ENCODE measurements at regions not wholly inside any gene's neighbourhood (a gene's known extent, or its start where the extent isn't known, plus 50 kb on each side); places are given as distances from the start of the nearest gene placed in this dataset.
"Not testable (repeated sequence)": the region's sequence is repeated elsewhere in the genome, so short reads cannot be mapped to it uniquely, and the experiment has no call there.

- no peak for DNase-seq (ENCODE audit: low read depth, low spot score)
Observed at GRCh38 chr6:169014211-169015197, 239.1 kb downstream of the THBS2 start.

- DNase-seq (ENCODE audit: low read depth, low spot score), result no peak
Observed at GRCh38 chr6:169009628-169010027, 244.0 kb downstream of the THBS2 start.

DNA sequence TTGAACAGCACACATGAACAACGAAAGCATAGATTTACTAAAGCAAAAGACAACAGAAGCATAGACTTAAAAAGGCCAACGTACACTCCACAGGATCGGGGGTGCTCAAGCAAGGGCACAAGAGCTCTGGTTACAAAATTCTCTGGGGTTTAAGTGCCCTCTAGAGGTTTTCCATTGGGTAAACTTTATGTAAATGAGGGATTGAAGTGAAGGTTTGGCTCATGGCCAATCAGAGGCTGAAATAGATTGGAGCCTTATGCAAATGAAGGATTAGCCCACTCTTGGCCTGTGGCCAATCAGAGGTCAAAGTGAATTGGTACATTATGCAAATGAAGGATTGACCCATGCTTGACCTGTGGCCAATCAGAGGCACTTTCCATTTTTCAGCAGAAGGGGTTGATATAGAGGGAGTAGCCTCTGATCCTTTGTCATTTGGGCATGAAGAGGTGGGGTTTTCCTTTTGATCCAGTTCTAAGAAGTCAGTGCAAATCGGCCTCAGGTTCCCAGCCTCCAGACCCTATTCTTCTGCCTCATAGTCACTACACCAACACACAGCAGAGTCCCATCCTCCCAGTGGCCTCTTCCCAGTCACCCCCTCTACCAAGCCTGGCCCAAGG is 244.9 kb downstream of the THBS2 start:
- no peak for DNase-seq (ENCODE audit: low read depth, low spot score)

GRCh38 chr6:169005166-169005565 is 248.5 kb downstream of the THBS2 start:
- DNase-seq (ENCODE audit: low read depth, low spot score), result no peak

GRCh38 chr6:169000022-169000421 is 253.6 kb downstream of the THBS2 start:
- DNase-seq (ENCODE audit: low read depth, low spot score), result no peak

GRCh38 chr6:168999392-168999791 is 254.3 kb downstream of the THBS2 start:
- DNase-seq (ENCODE audit: low read depth, low spot score), result no peak

- DNase-seq (ENCODE audit: low read depth, low spot score), result no peak
Observed at GRCh38 chr6:168996356-168996625, 257.4 kb downstream of the THBS2 start.

DNA sequence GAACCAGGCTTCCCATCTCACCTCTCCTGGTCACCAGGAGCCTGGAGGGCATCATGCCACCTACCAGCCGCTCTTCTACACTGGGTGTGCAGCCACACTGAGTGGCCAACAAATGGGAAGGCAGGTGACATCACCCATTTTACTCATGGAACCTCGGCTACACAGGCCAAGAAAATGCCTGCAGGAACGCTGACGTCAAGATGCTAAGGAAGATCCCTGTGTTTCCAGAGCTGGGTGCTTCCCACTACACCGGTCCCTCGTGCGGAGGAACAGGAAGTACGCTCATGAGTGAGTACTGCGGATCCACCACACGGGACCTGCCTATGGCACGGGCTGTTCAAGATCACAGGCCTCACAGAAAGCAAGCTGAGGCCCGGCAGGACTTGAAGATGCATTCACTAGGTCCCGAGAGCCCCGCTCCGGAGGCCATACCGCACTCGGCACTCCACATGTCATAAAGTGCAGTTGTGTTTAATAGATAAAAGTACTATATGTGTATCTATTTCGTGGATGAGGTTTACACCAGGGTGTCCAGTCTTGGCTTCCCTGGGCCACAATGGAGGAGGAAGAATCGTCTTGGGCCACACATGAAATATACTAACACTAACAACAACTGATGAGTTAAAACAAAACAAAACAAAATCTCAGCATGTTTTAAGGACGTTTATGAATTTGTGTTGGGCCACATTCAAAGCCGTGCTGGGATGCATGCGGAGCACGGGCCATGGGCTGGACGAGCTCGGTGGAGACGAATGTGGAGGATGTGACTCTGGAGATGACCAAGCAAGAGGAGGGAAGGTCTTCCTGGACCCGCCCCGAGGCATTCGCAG is 257.9 kb downstream of the THBS2 start:
- DNase-seq (ENCODE audit: low read depth, low spot score), result no peak

GRCh38 chr6:168994956-168995355 is 258.7 kb downstream of the THBS2 start:
- DNase-seq (ENCODE audit: low read depth, low spot score), result no peak

- DNase-seq (ENCODE audit: low read depth, low spot score), result no peak
Observed at GRCh38 chr6:168992446-168993144, 261.1 kb downstream of the THBS2 start.

GRCh38 chr6:168991695-168992094 is 262.0 kb downstream of the THBS2 start:
- DNase-seq (ENCODE audit: low read depth, low spot score), result not testable (repeated sequence)

- no peak for DNase-seq (ENCODE audit: low read depth, low spot score)
Observed at GRCh38 chr6:168990019-168990751, 263.5 kb downstream of the THBS2 start.

DNA sequence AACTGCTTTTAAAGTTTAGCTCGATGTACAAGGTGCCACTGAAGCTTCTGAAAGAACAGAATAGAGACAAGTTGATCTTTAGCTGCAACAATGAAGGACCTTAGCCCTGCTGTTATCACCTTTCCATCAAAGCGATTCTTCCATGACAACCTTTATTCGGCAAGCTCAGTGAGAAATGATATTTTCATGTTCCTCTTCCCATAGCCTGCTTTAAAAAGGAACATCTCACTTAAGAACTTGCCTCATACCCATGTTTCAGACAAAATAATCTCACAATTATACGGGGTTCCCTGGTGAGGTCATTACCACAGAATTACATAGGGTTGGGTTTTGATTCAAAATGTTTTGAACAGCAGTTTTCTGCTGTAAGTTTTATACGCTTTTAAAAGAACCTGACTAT is 264.2 kb downstream of the THBS2 start:
- no peak for DNase-seq (ENCODE audit: low read depth, low spot score)

DNA sequence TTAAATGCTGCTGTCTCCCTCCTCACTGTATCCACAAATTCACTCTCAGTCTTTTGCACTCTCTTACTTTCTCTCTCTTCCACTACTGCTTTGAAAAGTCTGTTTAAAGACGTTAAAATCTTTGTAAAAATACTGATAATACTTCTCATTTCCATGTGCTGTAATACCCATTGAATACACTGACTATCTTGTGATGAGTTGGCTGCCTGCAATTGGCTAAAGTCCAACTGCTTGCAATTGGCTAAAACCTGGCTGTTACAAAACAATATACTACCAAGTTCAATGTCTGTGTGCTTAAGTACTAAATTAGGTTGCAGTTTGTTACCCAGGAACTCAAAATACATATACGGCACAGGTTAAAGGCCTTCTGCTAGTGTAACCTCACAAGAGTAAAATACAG is 264.8 kb downstream of the THBS2 start:
- no peak for DNase-seq (ENCODE audit: low read depth, low spot score)

- no peak for DNase-seq (ENCODE audit: low read depth, low spot score)
Observed at GRCh38 chr6:168988280-168988679, 265.4 kb downstream of the THBS2 start.

- no peak for DNase-seq (ENCODE audit: low read depth, low spot score)
Observed at GRCh38 chr6:168985705-168986104, 267.9 kb downstream of the THBS2 start.

GRCh38 chr6:168983925-168984324 is 269.7 kb downstream of the THBS2 start:
- no peak for DNase-seq (ENCODE audit: low read depth, low spot score)

DNA sequence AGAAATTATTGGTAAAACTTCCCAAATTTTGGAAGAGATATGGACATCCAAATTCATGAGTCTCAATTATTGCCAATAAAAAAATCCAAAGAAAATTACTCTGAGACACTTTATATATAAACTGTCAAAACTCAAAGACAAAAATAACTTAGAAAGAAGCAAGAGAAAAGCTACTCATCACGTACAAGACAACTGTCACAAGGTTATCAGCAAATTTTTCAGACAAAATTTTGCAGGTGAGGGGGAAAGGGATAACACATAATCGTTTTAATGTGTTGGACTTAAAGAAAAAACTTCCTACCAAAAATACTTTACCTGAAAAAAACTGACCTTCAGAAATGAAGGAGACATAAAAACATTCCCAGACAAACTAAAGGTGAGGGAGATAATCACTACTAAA is 272.5 kb downstream of the THBS2 start:
- DNase-seq (ENCODE audit: low read depth, low spot score), result no peak

- no peak for DNase-seq (ENCODE audit: low read depth, low spot score)
Observed at GRCh38 chr6:168979254-168979653, 274.4 kb downstream of the THBS2 start.

DNA sequence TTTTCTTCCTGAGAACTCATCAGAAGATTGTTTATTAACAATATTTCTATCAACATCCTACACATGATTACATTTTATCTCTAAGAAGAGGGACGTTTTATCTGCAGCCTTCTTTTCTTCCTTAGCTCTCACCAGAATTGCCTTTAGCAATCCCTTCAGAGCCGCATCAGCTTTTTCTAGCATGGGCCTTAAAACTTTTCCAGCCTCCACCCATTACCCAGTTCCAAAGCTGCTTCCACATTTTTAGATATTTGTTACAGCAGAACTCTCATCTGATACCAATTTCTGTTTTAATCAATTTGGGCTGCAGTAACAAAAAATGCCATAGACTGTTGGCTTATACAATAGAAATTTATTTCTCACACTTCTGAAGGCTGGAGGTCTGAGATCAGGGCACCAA is 281.5 kb downstream of the THBS2 start:
- no peak for DNase-seq (ENCODE audit: low read depth, low spot score)

DNA sequence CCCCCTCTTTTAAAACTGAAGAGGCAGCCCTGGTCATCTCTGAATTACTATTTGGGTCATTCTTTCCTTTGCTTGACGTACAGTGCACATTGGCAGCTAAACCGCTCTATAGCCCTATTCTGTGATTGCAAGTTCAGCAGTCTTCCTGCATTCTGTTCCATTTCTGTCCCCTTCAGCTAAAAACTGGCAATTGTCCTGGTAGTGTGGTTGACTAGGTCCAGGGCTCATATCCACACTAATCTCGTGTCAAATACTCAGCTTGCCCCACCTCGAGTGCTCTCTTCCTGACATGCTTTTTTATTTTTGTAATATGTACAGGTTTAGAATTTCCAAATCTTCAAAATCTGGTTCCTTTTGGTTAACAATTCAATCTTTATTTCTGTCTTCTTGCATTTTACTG is 282.1 kb downstream of the THBS2 start:
- DNase-seq (ENCODE audit: low read depth, low spot score), result no peak

Data from smooth muscle cell of the brain vasculature (primary cell).